CD4-positive, alpha-beta T cell treated with Interleukin-1 beta for 1 hour (primary cell): ENCODE measurements at regions not wholly inside any gene's neighbourhood (a gene's known extent, or its start where the extent isn't known, plus 50 kb on each side); places are given as distances from the start of the nearest gene placed in this dataset.

ENCODE experiments used
- DNase-seq, 2 donors: peaks; one replicate each; pipeline ENCODE4 v3.0.0-alpha.2; 2020 to 2022

GRCh38 chr6:71444222-71444621 is 155.6 kb downstream of the OGFRL1 start:
- no peak for DNase-seq

GRCh38 chr6:71446057-71446456 is 157.4 kb downstream of the OGFRL1 start:
- DNase-seq = no peak

GRCh38 chr6:71446470-71446869 is 157.9 kb downstream of the OGFRL1 start:
- DNase-seq = no peak

DNA sequence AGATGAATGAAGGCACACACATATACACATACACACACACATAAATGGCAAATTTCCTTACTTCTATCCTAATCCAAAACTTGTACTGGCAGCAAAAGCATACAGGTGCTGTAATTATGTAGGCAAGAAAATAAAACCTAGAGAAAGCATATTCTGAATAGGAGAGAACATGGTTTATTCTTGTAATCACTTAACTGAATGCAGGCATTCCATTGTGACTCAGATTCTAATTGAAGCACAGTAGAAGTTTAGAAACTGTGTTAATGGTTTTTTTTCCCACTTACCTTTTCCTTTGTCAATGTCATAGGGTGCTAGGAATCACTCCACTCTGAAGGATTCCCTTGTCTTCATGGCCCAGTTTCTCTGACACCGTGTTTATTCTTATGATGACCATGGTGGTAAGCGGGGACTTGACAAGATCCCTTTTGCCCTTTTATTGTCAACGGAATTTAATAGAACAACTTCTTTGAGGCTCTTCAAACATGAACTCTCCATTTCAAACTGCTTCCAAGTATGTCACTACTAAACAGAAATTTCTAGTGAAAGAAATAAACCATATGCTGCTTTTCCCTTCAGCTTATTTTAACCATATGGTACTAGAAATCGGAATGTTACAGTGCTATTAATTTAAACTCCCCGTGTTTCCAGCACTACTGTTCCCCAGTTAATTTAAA is 164.2 kb downstream of the OGFRL1 start:
- no peak for DNase-seq

GRCh38 chr6:71453371-71453706 is 164.7 kb downstream of the OGFRL1 start:
- DNase-seq = no peak

DNA sequence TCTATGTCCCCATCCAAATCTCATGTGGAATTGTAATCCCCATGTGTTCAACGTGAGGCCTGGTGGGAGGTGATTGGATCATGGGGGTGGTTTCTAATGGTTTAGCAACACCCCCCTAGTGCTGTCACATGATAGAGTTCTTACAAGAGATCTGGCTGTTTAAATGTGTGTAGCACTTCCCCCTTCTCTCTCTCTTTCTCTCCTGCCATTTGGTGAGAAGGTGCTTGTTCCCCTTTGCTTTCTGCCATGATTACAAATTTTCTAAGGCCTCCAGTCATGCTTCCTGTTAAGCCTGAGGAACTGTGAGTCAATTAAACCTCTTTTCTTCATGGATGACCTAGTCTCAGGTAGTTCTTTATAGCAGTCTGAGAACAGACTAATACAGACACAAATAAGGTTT is 165.4 kb downstream of the OGFRL1 start:
- no peak for DNase-seq

- no peak for DNase-seq
These were observed 169.3 kb downstream of the OGFRL1 start for GRCh38 chr6:71457929-71458328.

- no peak for DNase-seq
These were observed 170.6 kb downstream of the OGFRL1 start for GRCh38 chr6:71459162-71459561.

- no peak for DNase-seq
These were observed 172.3 kb downstream of the OGFRL1 start for GRCh38 chr6:71460933-71461332.

GRCh38 chr6:71463061-71463460 is 174.4 kb downstream of the OGFRL1 start:
- DNase-seq = no peak

GRCh38 chr6:71465096-71465495 is 176.5 kb downstream of the OGFRL1 start:
- DNase-seq = no peak

DNA sequence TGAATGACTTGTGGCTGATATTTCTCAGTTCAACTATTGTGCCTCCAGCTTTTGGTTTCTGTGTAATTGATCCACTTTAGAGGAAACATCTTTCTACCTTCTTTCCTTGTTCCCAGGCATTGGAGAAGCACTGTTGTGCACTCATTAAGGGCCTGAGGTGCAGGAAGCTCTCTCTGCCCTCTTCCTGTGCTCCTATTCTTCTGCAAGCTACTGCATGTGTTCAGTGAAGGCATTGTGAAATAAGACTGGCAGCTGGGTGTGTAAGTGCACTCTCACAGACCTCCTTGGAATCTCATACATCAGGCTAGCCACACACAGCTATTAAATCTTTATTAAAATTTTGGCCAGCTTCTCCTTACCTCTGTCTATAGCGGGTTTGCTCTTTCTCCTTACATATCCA is 177.8 kb downstream of the OGFRL1 start:
- no peak for DNase-seq

DNA sequence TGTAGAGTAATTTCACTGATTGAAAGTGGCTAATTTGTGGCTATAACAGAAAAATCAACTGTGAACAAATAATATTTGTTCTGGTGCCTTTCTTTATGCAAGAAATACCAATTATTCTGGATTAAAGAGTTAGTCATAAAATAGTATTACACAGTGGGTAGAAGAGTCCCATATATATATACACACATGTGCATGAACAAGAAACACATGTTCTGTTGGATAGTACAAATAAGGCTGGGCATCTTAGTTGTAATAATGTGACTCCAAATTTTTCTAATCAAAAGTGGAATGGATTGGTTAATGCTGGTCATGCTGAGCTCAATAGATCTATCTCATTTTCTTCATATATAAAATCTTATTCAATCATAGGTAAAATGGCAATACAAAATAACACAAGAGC is 179.4 kb downstream of the OGFRL1 start:
- DNase-seq = no peak

DNA sequence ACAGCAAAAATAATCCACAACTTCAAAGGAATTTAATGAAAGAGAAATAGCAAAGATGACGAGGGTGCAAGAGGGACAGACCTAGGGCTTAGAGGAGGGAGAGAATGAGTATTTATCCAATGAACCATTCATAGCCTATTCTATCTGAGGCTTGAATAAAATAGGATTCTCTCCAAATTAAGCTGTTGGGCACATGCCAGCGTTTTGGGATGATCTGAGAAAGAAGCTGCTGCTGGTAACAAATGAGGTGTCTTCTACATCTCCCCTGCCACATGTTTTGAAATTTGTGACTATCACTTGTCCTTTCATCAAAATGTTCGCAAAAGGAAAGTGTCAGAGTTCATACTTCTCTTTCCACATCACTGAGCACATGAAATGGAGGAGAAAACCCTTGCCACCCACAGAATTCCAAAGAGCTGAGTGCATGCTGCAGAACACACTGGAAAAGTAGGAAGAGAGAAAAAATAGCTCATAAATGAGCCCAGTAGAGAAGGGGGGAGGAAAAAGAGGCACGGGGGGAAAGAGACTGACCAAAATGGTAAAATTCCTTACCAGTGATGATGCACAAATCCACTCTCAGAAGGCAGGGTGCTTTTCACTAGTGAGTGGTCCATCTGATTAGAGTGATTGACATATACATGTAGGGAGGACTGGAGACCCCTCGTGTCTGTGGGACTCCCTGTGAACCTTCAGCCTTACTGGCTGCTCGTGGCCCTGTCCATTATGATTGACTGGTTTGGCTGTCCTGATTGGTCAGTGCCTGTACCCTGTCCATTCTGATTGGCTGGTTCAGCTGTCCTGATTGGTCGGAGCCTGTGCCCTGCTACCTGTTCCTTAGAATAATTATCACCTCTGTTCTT is 180.5 kb downstream of the OGFRL1 start:
- DNase-seq = no peak

DNA sequence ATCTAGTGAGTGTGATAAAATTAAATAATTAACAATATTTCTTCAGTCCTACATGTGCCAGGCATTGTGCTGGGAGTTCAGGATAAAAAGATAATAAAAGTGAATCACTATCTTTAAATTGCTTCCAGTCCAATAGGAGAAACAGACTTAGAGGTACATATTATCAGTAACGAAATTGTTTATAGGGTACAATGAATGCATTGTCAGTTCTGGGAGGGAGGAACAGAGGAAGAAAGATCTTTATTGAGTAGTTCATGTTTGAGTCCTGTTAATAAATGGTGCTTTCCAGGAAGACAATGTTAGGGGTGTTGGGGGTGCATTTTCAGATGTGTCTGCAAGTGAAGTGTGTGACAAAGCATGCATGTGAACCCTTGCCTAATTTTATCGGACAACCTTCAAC is 183.1 kb downstream of the OGFRL1 start:
- no peak for DNase-seq

GRCh38 chr6:71473926-71474325 is 185.3 kb downstream of the OGFRL1 start:
- DNase-seq = no peak

- no peak for DNase-seq
These were observed 186.3 kb downstream of the OGFRL1 start for GRCh38 chr6:71474942-71475341.

GRCh38 chr6:71476371-71476770 is 187.8 kb downstream of the OGFRL1 start:
- no peak for DNase-seq

DNA sequence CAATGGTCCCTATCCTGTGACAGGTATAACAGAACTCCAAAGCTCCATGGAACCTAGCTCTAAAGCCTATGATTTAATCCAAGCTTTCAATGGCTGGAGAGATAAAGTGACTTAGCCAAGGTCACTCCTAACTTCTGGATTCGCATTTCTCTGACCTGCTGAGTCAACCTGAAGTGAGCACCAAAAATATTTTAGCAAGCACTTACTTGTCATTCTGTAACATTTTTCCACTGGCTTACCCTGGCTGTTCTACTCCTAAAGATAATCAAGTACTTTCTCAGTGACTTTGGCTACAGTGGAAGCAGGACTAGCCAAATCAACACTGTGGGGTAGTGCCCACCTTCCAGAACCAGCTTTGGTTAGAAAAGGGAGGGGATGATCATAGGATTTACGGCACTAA is 188.3 kb downstream of the OGFRL1 start:
- DNase-seq = no peak

DNA sequence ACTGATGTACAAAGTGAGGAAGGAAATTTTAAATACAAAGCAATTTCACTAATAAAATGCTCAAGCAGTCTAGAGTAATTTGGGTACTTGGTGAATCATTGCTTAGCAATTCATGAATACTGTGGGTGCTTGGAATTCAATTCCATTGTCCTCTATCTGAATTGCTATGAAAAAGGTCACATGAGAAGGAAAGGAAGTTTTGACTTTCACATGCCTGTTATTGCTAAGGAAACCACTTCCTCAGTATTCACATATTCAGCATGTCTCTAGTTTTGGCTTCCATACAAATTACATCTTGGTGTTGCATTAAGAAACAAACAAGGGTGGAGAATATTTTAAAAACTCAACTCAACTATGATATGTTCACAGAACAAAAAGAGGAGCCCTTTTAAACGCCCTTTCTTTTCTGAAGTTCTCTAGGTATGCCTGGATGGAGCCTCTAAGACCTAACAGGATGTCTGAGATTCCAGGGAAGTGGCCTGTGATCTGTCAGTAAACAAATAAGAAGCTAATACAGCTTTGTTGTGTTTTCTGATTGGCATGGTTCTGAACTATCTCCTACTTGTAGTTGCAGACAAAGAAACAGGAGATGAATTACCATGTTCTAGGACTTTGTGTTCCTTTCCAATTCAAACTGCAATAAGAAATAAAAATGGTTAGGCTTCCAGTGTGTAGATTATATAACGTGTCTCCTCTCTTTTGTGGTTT is 190.4 kb downstream of the OGFRL1 start:
- DNase-seq = no peak

DNA sequence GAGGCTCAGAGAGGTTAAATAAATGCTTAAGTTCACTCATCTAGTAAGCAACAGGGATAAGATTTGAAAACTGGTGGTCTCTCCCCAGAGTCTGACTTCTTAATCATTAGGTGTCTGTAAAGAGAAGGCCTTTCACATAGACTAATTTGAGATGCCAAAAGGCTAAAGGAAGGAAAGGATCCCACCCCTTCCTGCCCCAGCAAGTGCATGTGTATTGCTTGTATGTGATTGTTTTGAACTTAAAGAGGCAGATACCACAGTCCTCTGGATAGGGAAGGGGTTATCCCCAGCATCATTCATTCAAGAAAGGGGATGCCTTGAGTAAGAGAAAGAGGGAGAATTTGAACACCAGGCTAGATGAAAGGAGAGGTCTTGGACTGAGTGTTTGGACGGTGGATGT is 192.0 kb downstream of the OGFRL1 start:
- DNase-seq = no peak

GRCh38 chr6:71481011-71481410 is 192.4 kb downstream of the OGFRL1 start:
- DNase-seq = no peak

GRCh38 chr6:71481801-71482200 is 193.2 kb downstream of the OGFRL1 start:
- no peak for DNase-seq

- no peak for DNase-seq
These were observed 194.1 kb downstream of the OGFRL1 start for GRCh38 chr6:71482742-71483141.
